ENCODE measurements at regions not wholly inside any gene's neighbourhood (a gene's known extent, or its start where the extent isn't known, plus 50 kb on each side); places are given as distances from the start of the nearest gene placed in this dataset.
"Not testable (repeated sequence)": the region's sequence is repeated elsewhere in the genome, so short reads cannot be mapped to it uniquely, and the experiment has no call there.

- DNase-seq = no peak
Observed at GRCh38 chr3:184479426-184480126, 82.0 kb upstream of the EPHB3 start.

- DNase-seq = no peak
Observed at GRCh38 chr3:184480831-184481230, 80.8 kb upstream of the EPHB3 start.

- DNase-seq = no peak
Observed at GRCh38 chr3:184481984-184482671, 79.5 kb upstream of the EPHB3 start.

- DNase-seq = no peak
Observed at GRCh38 chr3:184485241-184485640, 76.3 kb upstream of the EPHB3 start.

GRCh38 chr3:184485906-184486305, 75.7 kb upstream of the EPHB3 start:
- no peak for DNase-seq

GRCh38 chr3:184486614-184487013, 75.0 kb upstream of the EPHB3 start:
- no peak for DNase-seq

- no peak for DNase-seq
Observed at GRCh38 chr3:184488577-184488976, 73.0 kb upstream of the EPHB3 start.

GRCh38 chr3:184489268-184489841, 72.2 kb upstream of the EPHB3 start:
- DNase-seq = no peak

- DNase-seq = no peak
Observed at GRCh38 chr3:184491011-184491576, 70.5 kb upstream of the EPHB3 start.

GRCh38 chr3:184491867-184492615, 69.5 kb upstream of the EPHB3 start:
- no peak for DNase-seq

- no peak for DNase-seq
Observed at GRCh38 chr3:184496933-184497332, 64.7 kb upstream of the EPHB3 start.

- no peak for DNase-seq
Observed at GRCh38 chr3:184497804-184498203, 63.8 kb upstream of the EPHB3 start.

- no peak for DNase-seq
Observed at GRCh38 chr3:184498986-184499606, 62.5 kb upstream of the EPHB3 start.

- no peak for DNase-seq
Observed at GRCh38 chr3:184500344-184500923, 61.2 kb upstream of the EPHB3 start.

GRCh38 chr3:184502123-184502667, 59.4 kb upstream of the EPHB3 start:
- no peak for DNase-seq

- DNase-seq = not testable (repeated sequence)
Observed at GRCh38 chr3:184502841-184503240, 58.7 kb upstream of the EPHB3 start.

- DNase-seq = no peak
Observed at GRCh38 chr3:184503647-184504046, 57.9 kb upstream of the EPHB3 start.

GRCh38 chr3:184505076-184505878, 56.3 kb upstream of the EPHB3 start:
- no peak for DNase-seq

- no peak for DNase-seq
Observed at GRCh38 chr3:184506561-184506991, 55.0 kb upstream of the EPHB3 start.

- DNase-seq = no peak
Observed at GRCh38 chr3:184508938-184509337, 52.6 kb upstream of the EPHB3 start.

GRCh38 chr3:184511741-184512140, 49.8 kb upstream of the EPHB3 start:
- no peak for DNase-seq
